Breast epithelium (tissue), 3 donors: ENCODE measurements at regions not wholly inside any gene's neighbourhood (a gene's known extent, or its start where the extent isn't known, plus 50 kb on each side); places are given as distances from the start of the nearest gene placed in this dataset.

Source experiments
- CTCF ChIP-seq, 3 donors: fragments of 450-650 bp; IDR thresholded peaks; one replicate each; pipeline ENCODE4 v1.5.1; 2016 to 2017; ENCODE audit warnings: antibody characterized with exemption in 3 of 3, mild to moderate bottlenecking in 3 of 3, moderate library complexity in 3 of 3
- POLR2A ChIP-seq: fragments of 450-650 bp; IDR thresholded peaks from one replicate; pipeline ENCODE4 v1.6.1; 2016; ENCODE audit warnings: antibody characterized with exemption, mild to moderate bottlenecking, moderate library complexity
- POLR2AphosphoS5 ChIP-seq, 3 donors: sonication (generic); formaldehyde crosslinking; IDR thresholded peaks; one replicate each; pipeline ENCODE4 v1.6.1; 2017; ENCODE audit warnings: antibody characterized with exemption in 3 of 3

- TF ChIP-seq CTCF (IDR thresholded peaks at IDR 0.05), result no peak
- TF ChIP-seq POLR2A, result no peak
- no peak for TF ChIP-seq POLR2AphosphoS5 (IDR thresholded peaks at IDR 0.05)
Measured at GRCh38 chr4:181502611-181503010, 740.6 kb upstream of the TENM3 start.
